Mesodermal cell (in vitro differentiated cells): ENCODE measurements at regions not wholly inside any gene's neighbourhood (a gene's known extent, or its start where the extent isn't known, plus 50 kb on each side); places are given as distances from the start of the nearest gene placed in this dataset.

Source experiments
- H3K27ac ChIP-seq: 2 replicates; pipeline ENCODE4 v1.7.0; 2013; ENCODE audit warnings: mild to moderate bottlenecking, low read depth, low read length, moderate library complexity; ENCODE audit not compliant: severe bottlenecking
- H3K36me3 ChIP-seq: 2 replicates; pipeline ENCODE4 v1.7.1; 2013; ENCODE audit warnings: mild to moderate bottlenecking, low read length, moderate library complexity; ENCODE audit not compliant: control insufficient read depth, insufficient read depth
- H3K4me1 ChIP-seq: one replicate; pipeline ENCODE4 v1.7.1; 2013; ENCODE audit warnings: mild to moderate bottlenecking, low read length; ENCODE audit not compliant: insufficient read depth, control insufficient read depth, poor library complexity, severe bottlenecking
- H3K4me3 ChIP-seq: 2 replicates; pipeline ENCODE4 v1.7.0; 2013; ENCODE audit warnings: low read length, control low read depth, mild to moderate bottlenecking; ENCODE audit not compliant: insufficient read depth, poor library complexity, severe bottlenecking; ENCODE audit errors: extremely low read depth
- H3K9me3 ChIP-seq: 2 replicates; pipeline ENCODE4 v1.7.1; 2013; ENCODE audit warnings: mild to moderate bottlenecking, low read length, moderate library complexity; ENCODE audit not compliant: control insufficient read depth
- WGBS, 2 experiments: methylation state at CpG; one replicate each; pipeline ENCODE4 v1.1.5; 2013; ENCODE audit warnings: missing lambda C conversion rate in 2 of 2; ENCODE audit not compliant: insufficient coverage in 2 of 2; 5-methylcytosine and 5-hydroxymethylcytosine counted together

- H3K4me1 ChIP-seq = peaks cover 15% of the 10 kb centered on the region
- no peak overlapping the region for H3K27ac ChIP-seq
- H3K4me3 ChIP-seq = no peak overlapping the region
- WGBS, 2 experiments = 78 to 81% methylated on average over 10 of the region's 10 CpGs
- no peaks in the 10 kb centered on the region for H3K36me3 ChIP-seq
- H3K9me3 ChIP-seq = no peaks in the 10 kb centered on the region
These were observed 103.3 kb upstream of the BOD1 start for GRCh38 chr5:173719731-173720082.

GRCh38 chr5:173720286-173720952 lies 104.0 kb upstream of the BOD1 start:
- WGBS, 2 experiments = 33 to 88% methylated on average over 1 to 4 of the region's 8 CpGs

GRCh38 chr5:173720953-173721600 lies 104.6 kb upstream of the BOD1 start:
- Histone ChIP-seq H3K9me3 (no peaks in the 10 kb centered on the region), H3K4me1 (peaks cover 4% of the 10 kb centered on the region), H3K27ac (peak overlapping the region; percentile 53), H3K4me3 (no peak overlapping the region), H3K36me3 (no peaks in the 10 kb centered on the region)
- 75 to 89% methylated on average over 2 to 5 of the region's 7 CpGs for WGBS, 2 experiments

More at GRCh38 chr5:173720286-173720952, 104.0 kb upstream of the BOD1 start:
- peaks cover 8% of the 10 kb centered on the region for H3K4me1 ChIP-seq
- H3K36me3 ChIP-seq = no peaks in the 10 kb centered on the region
- peak overlapping the region; percentile 53 for H3K27ac ChIP-seq
- no peaks in the 10 kb centered on the region for H3K9me3 ChIP-seq
- H3K4me3 ChIP-seq = no peak overlapping the region

GRCh38 chr5:173721601-173722232 lies 105.3 kb upstream of the BOD1 start:
- no peaks in the 10 kb centered on the region for H3K36me3 ChIP-seq
- WGBS, 2 experiments = 89 to 91% methylated on average over 10 of the region's 10 CpGs

GRCh38 chr5:173726846-173727557 lies 110.6 kb upstream of the BOD1 start:
- 89 to 90% methylated on average over 2 to 3 of the region's 7 CpGs for WGBS, 2 experiments
- Histone ChIP-seq H3K9me3 (no peaks in the 10 kb centered on the region), H3K4me3 (no peak overlapping the region), H3K4me1 (no peaks in the 10 kb centered on the region), H3K27ac (no peak overlapping the region), H3K36me3 (no peaks in the 10 kb centered on the region)

More at GRCh38 chr5:173721601-173722232, 105.3 kb upstream of the BOD1 start:
- Histone ChIP-seq H3K4me3 (no peak overlapping the region), H3K9me3 (no peaks in the 10 kb centered on the region), H3K4me1 (peaks cover 4% of the 10 kb centered on the region), H3K27ac (no peak overlapping the region)

- Histone ChIP-seq H3K9me3 (no peaks in the 10 kb centered on the region), H3K27ac (no peak overlapping the region), H3K4me3 (no peak overlapping the region), H3K36me3 (no peaks in the 10 kb centered on the region), H3K4me1 (no peaks in the 10 kb centered on the region)
- WGBS, 2 experiments = 82 to 85% methylated on average over 7 of the region's 9 CpGs
These were observed 111.7 kb upstream of the BOD1 start for GRCh38 chr5:173727839-173728778.

- Histone ChIP-seq H3K4me1 (no peaks in the 10 kb centered on the region), H3K4me3 (no peak overlapping the region), H3K9me3 (no peaks in the 10 kb centered on the region), H3K27ac (no peak overlapping the region), H3K36me3 (no peaks in the 10 kb centered on the region)
- 62 to 71% methylated on average over 7 to 8 of the region's 10 CpGs for WGBS, 2 experiments
These were observed 112.8 kb upstream of the BOD1 start for GRCh38 chr5:173729079-173729765.

- Histone ChIP-seq H3K36me3 (no peaks in the 10 kb centered on the region), H3K9me3 (no peaks in the 10 kb centered on the region), H3K4me1 (no peaks in the 10 kb centered on the region), H3K27ac (no peak overlapping the region), H3K4me3 (no peak overlapping the region)
- 93 to 94% methylated on average over 13 to 14 of the region's 14 CpGs for WGBS, 2 experiments
These were observed 114.3 kb upstream of the BOD1 start for GRCh38 chr5:173730632-173731298.

GRCh38 chr5:173733021-173733420 lies 116.6 kb upstream of the BOD1 start:
- Histone ChIP-seq H3K36me3 (no peaks in the 10 kb centered on the region), H3K4me3 (no peak overlapping the region), H3K4me1 (peaks cover 5% of the 10 kb centered on the region), H3K27ac (no peak overlapping the region), H3K9me3 (no peaks in the 10 kb centered on the region)
- WGBS, 2 experiments = 91 to 94% methylated on average over 4 of the region's 5 CpGs
